Left forelimb (tissue), 1 donor: ENCODE measurements at regions not wholly inside any gene's neighbourhood (a gene's known extent, or its start where the extent isn't known, plus 50 kb on each side); places are given as distances from the start of the nearest gene placed in this dataset.

Source experiments
- DNase-seq: peaks from one replicate; pipeline ENCODE4 v3.0.0-alpha.2; 2018; ENCODE audit warnings: low spot score

- no peak for DNase-seq
These were observed 99.5 kb downstream of the MAIP1 start for GRCh38 chr2:200054681-200055468.

GRCh38 chr2:200056105-200056504 is 100.7 kb downstream of the MAIP1 start:
- DNase-seq: no peak

- DNase-seq: no peak
These were observed 107.8 kb downstream of the MAIP1 start for GRCh38 chr2:200063155-200063554.

- no peak for DNase-seq
These were observed 109.5 kb downstream of the MAIP1 start for GRCh38 chr2:200064879-200065278.

- DNase-seq: no peak
These were observed 110.1 kb downstream of the MAIP1 start for GRCh38 chr2:200065477-200065876.

- DNase-seq: no peak
These were observed 111.0 kb downstream of the MAIP1 start for GRCh38 chr2:200066417-200066816.

GRCh38 chr2:200068642-200069041 is 113.3 kb downstream of the MAIP1 start:
- no peak for DNase-seq

GRCh38 chr2:200077210-200077650 is 121.8 kb downstream of the MAIP1 start:
- DNase-seq: no peak

GRCh38 chr2:200077838-200078237 is 122.5 kb downstream of the MAIP1 start:
- no peak for DNase-seq

- DNase-seq: no peak
These were observed 124.0 kb downstream of the MAIP1 start for GRCh38 chr2:200079356-200079755.

- no peak for DNase-seq
These were observed 125.9 kb downstream of the MAIP1 start for GRCh38 chr2:200081236-200081635.

- DNase-seq: no peak
These were observed 126.4 kb downstream of the MAIP1 start for GRCh38 chr2:200081811-200082210.

GRCh38 chr2:200084036-200084435 is 128.7 kb downstream of the MAIP1 start:
- DNase-seq: no peak

- DNase-seq: no peak
These were observed 131.5 kb downstream of the MAIP1 start for GRCh38 chr2:200086911-200087310.

- no peak for DNase-seq
These were observed 132.1 kb downstream of the MAIP1 start for GRCh38 chr2:200087451-200087850.

GRCh38 chr2:200089040-200089755 is 133.8 kb downstream of the MAIP1 start:
- no peak for DNase-seq

GRCh38 chr2:200089756-200090109 is 134.4 kb downstream of the MAIP1 start:
- no peak for DNase-seq

GRCh38 chr2:200090683-200091082 is 135.3 kb downstream of the MAIP1 start:
- no peak for DNase-seq

- DNase-seq: no peak
These were observed 135.7 kb downstream of the MAIP1 start for GRCh38 chr2:200091126-200091525.

- DNase-seq: no peak
These were observed 136.9 kb downstream of the MAIP1 start for GRCh38 chr2:200092235-200092634.

- no peak for DNase-seq
These were observed 140.1 kb downstream of the MAIP1 start for GRCh38 chr2:200095436-200095835.

GRCh38 chr2:200099256-200099655 is 143.9 kb downstream of the MAIP1 start:
- DNase-seq: no peak

GRCh38 chr2:200100027-200100426 is 144.6 kb downstream of the MAIP1 start:
- DNase-seq: no peak

GRCh38 chr2:200101922-200102321 is 146.5 kb downstream of the MAIP1 start:
- no peak for DNase-seq
